B cell (primary cell): ENCODE measurements at regions not wholly inside any gene's neighbourhood (a gene's known extent, or its start where the extent isn't known, plus 50 kb on each side); places are given as distances from the start of the nearest gene placed in this dataset.

Experiments
- ATAC-seq: fragments of 200-7000 bp; cut with Tn5 transposase; one replicate; pipeline ENCODE4 v1.10.0; 2021; ENCODE audit warnings: low read depth, mild to moderate bottlenecking, moderate number of reproducible peaks, moderate library complexity
- CTCF ChIA-PET: fragments of 350-600 bp; sonication (Branson Sonifier 250); formaldehyde crosslinking; loops from one replicate; lab custom pipeline; 2021; ENCODE audit warnings: antibody characterized with exemption, inconsistent platforms; lab: Charles Lee
- POLR2A ChIA-PET: fragments of 350-600 bp; sonication (Branson Sonifier 250); formaldehyde crosslinking; loops from one replicate; lab custom pipeline; 2021; ENCODE audit warnings: antibody characterized with exemption; lab: Charles Lee
- DNase-seq: peaks from one replicate; pipeline ENCODE4 v3.0.0; 2013
- H2AFZ ChIP-seq: 2 replicates; pipeline ENCODE4 v1.6.1; 2012; ENCODE audit warnings: mild to moderate bottlenecking, low read depth, low read length; ENCODE audit not compliant: insufficient read depth, poor library complexity, severe bottlenecking
- H3K27ac ChIP-seq, 2 donors: 1 replicate in 1 of 2; 2 replicates in 1 of 2; pipeline ENCODE4 v1.5.1; 2012 to 2013; ENCODE audit warnings: low read length in 2 of 2, mild to moderate bottlenecking in 2 of 2, moderate library complexity in 1 of 2
- H3K27me3 ChIP-seq, 4 experiments: fragments of 200-600 bp in 1 of 4; sonication (generic) in 1 of 4; replicated peaks in 1 of 4; 1 replicate in 2 of 4; 2 replicates in 2 of 4; pipeline versions ENCODE4 v1.6.1 to v1.7.0; 2013 to 2016; ENCODE audit warnings: low read length in 3 of 4, mild to moderate bottlenecking in 2 of 4, mixed read lengths in 1 of 4, moderate library complexity in 1 of 4; ENCODE audit not compliant: insufficient read depth in 4 of 4, control insufficient read depth in 3 of 4; ENCODE audit errors: control extremely low read depth in 1 of 4
- H3K36me3 ChIP-seq, 2 experiments: replicated peaks in 1 of 2; 1 replicate in 1 of 2; 2 replicates in 1 of 2; pipeline versions ENCODE4 v1.6.1 to v1.7.1; 2013; ENCODE audit warnings: low read length in 1 of 2; ENCODE audit not compliant: insufficient read depth in 2 of 2, control insufficient read depth in 1 of 2; ENCODE audit errors: control extremely low read depth in 1 of 2, extremely low read depth in 1 of 2
- H3K4me1 ChIP-seq, 2 donors: fragments of 200-600 bp in 1 of 2; sonication (generic) in 1 of 2; 1 replicate in 1 of 2; 2 replicates in 1 of 2; pipeline versions ENCODE4 v1.5.1 to v1.6.1; 2013 to 2017; ENCODE audit warnings: low read length in 2 of 2; ENCODE audit not compliant: control insufficient read depth in 2 of 2, insufficient read depth in 2 of 2
- H3K4me2 ChIP-seq: replicated peaks from 2 replicates; pipeline ENCODE3; 2012; ENCODE audit warnings: mild to moderate bottlenecking, low read depth, low read length; ENCODE audit not compliant: poor library complexity, severe bottlenecking
- H3K4me3 ChIP-seq, 5 experiments: fragments of 200-600 bp in 1 of 5; sonication (generic) in 1 of 5; 1 replicate in 3 of 5; 2 replicates in 2 of 5; pipeline versions ENCODE4 v1.5.1 to v1.7.0; 2011 to 2016; ENCODE audit warnings: low read length in 4 of 5, mild to moderate bottlenecking in 4 of 5, low read depth in 2 of 5, control low read depth in 1 of 5, moderate library complexity in 1 of 5; ENCODE audit not compliant: insufficient read depth in 1 of 5; ENCODE audit errors: control extremely low read depth in 1 of 5, extremely low read depth in 1 of 5
- H3K79me2 ChIP-seq: fragments of 200-600 bp; sonication (generic); one replicate; pipeline ENCODE4 v1.6.0; 2016; ENCODE audit warnings: low read length; ENCODE audit not compliant: control insufficient read depth, insufficient read depth
- H3K9ac ChIP-seq: fragments of 200-600 bp; sonication (generic); 2 replicates; pipeline ENCODE4 v1.6.1; 2017; ENCODE audit warnings: mild to moderate bottlenecking, low read length, moderate library complexity
- H3K9me3 ChIP-seq, 3 donors: one replicate each; pipeline versions ENCODE4 v1.6.1 to v1.7.1; 2013; ENCODE audit warnings: low read length in 2 of 3; ENCODE audit not compliant: control insufficient read depth in 2 of 3, insufficient read depth in 1 of 3; ENCODE audit errors: control extremely low read depth in 1 of 3
- H4K20me1 ChIP-seq: 2 replicates; pipeline ENCODE4 v1.6.0; 2012; ENCODE audit warnings: mild to moderate bottlenecking, low read length; ENCODE audit not compliant: insufficient read depth, control insufficient read depth, poor library complexity, severe bottlenecking
- H3K27ac Mint-ChIP-seq: one replicate; pipeline ENCODE4 v1.8.0; 2021; ENCODE audit warnings: mixed read lengths
- H3K27me3 Mint-ChIP-seq: one replicate; pipeline ENCODE4 v1.8.0; 2021; ENCODE audit warnings: mixed read lengths
- H3K4me1 Mint-ChIP-seq: one replicate; pipeline ENCODE4 v1.8.0; 2021; ENCODE audit warnings: mixed read lengths
- H3K4me3 Mint-ChIP-seq: one replicate; pipeline ENCODE4 v1.8.0; 2021; ENCODE audit warnings: mixed read lengths
- H3K9me3 Mint-ChIP-seq: one replicate; pipeline ENCODE4 v1.8.0; 2022; ENCODE audit warnings: mixed read lengths; ENCODE audit not compliant: insufficient read depth
- CTCF ChIP-seq: fragments of 200-600 bp; IDR thresholded peaks from one replicate; pipeline ENCODE4 v1.8.0; 2022; ENCODE audit warnings: antibody characterized with exemption, mild to moderate bottlenecking
- EZH2 ChIP-seq: IDR thresholded peaks from 2 replicates; pipeline ENCODE4 v1.6.1; 2012; ENCODE audit warnings: borderline replicate concordance, low read depth, mild to moderate bottlenecking, moderate library complexity, low read length; ENCODE audit not compliant: insufficient read depth, poor library complexity, severe bottlenecking
- WGBS: methylation state at CpG from one replicate; pipeline ENCODE4 v1.1.5; 2013; ENCODE audit warnings: missing lambda C conversion rate; ENCODE audit not compliant: insufficient coverage; 5-methylcytosine and 5-hydroxymethylcytosine counted together
- intact Hi-C: fragments of 100-400 bp; cut with micrococcal nuclease; formaldehyde crosslinking; loops from one replicate; pipeline ENCODE4 v1.10.0; 2022

GRCh38 chr11:119493712-119494111 lies 70.7 kb upstream of the THY1 start:
- Histone ChIP-seq H3K9ac (no peak overlapping the region), H3K27ac (no peak overlapping the region), H3K4me2 (no peak overlapping the region), H3K27me3 (peaks cover 0 to 6% (median 0%) of the 10 kb centered on the region in 4 experiments), H3K9me3 (peaks cover 0 to 5% (median 0%) of the 10 kb centered on the region in 3 donors), H3K4me1 (no peaks in the 10 kb centered on the region), H3K4me3 (no peak overlapping the region), H2AFZ (no peak overlapping the region), H3K79me2 (no peaks in the 10 kb centered on the region), H4K20me1 (no peaks in the 10 kb centered on the region), H3K36me3 (no peaks in the 10 kb centered on the region)
- H3K4me3 Mint-ChIP-seq, result no peak overlapping the region
- ATAC-seq (no peak), DNase-seq (no peak)
- intact Hi-C loops, result no loop called here
- WGBS, result 40% methylated on average over 3 of the region's 4 CpGs
- ChIA-PET POLR2A (no interaction called here), CTCF (no interaction called here)
- no peak for TF ChIP-seq EZH2
- TF ChIP-seq CTCF, result no peak
- H3K9me3 Mint-ChIP-seq, result no peaks in the 10 kb centered on the region
- H3K27me3 Mint-ChIP-seq, result peaks cover 30% of the 10 kb centered on the region
- H3K27ac Mint-ChIP-seq, result no peak overlapping the region
- H3K4me1 Mint-ChIP-seq, result no peaks in the 10 kb centered on the region

GRCh38 chr11:119491753-119492510 lies 69.0 kb upstream of the THY1 start:
- Histone ChIP-seq H3K9me3 (peaks cover 0 to 5% (median 0%) of the 10 kb centered on the region in 3 donors), H3K4me2 (no peak overlapping the region), H3K36me3 (no peaks in the 10 kb centered on the region), H3K4me1 (no peaks in the 10 kb centered on the region), H3K4me3 (no peak overlapping the region), H2AFZ (no peak overlapping the region), H3K79me2 (no peaks in the 10 kb centered on the region), H3K9ac (no peak overlapping the region), H4K20me1 (no peaks in the 10 kb centered on the region), H3K27ac (no peak overlapping the region), H3K27me3 (peaks cover 0 to 4% (median 2%) of the 10 kb centered on the region in 4 experiments)
- WGBS, result 91% methylated on average over 12 of the region's 17 CpGs
- H3K27ac Mint-ChIP-seq, result no peak overlapping the region
- intact Hi-C loops, result no loop called here
- no peaks in the 10 kb centered on the region for H3K4me1 Mint-ChIP-seq
- POLR2A ChIA-PET, result no interaction called here
- DNase-seq, result no peak
- H3K4me3 Mint-ChIP-seq, result no peak overlapping the region
- ATAC-seq, result no peak
- no peaks in the 10 kb centered on the region for H3K9me3 Mint-ChIP-seq
- peaks cover 30% of the 10 kb centered on the region for H3K27me3 Mint-ChIP-seq
- TF ChIP-seq CTCF (no peak), EZH2 (no peak)
- CTCF ChIA-PET, result no interaction called here
